C4-2B (cell line): ENCODE measurements at regions not wholly inside any gene's neighbourhood (a gene's known extent, or its start where the extent isn't known, plus 50 kb on each side); places are given as distances from the start of the nearest gene placed in this dataset.

Source experiments
- H3K27ac ChIP-seq: fragments of 450-650 bp; 2 replicates; pipeline ENCODE4 v1.5.1; 2017
- CTCF ChIP-seq: fragments of 450-650 bp; conservative IDR thresholded peaks from 2 replicates; pipeline ENCODE4 v1.5.1; 2017; ENCODE audit warnings: mild to moderate bottlenecking
- ZFX ChIP-seq: fragments of 450-650 bp; IDR thresholded peaks from 2 replicates; pipeline ENCODE4 v1.6.1; 2017

- no peak overlapping the region for H3K27ac ChIP-seq
- no peak for TF ChIP-seq CTCF
- no peak for TF ChIP-seq ZFX
Observed at GRCh38 chr5:85605381-85605780, 1012.4 kb upstream of the COX7C start.

- TF ChIP-seq ZFX (no peak), CTCF (no peak)
- no peak overlapping the region for H3K27ac ChIP-seq
Observed at GRCh38 chr5:85614489-85614888, 1003.3 kb upstream of the COX7C start.

- TF ChIP-seq CTCF = no peak
- TF ChIP-seq ZFX = no peak
- no peak overlapping the region for H3K27ac ChIP-seq
Observed at GRCh38 chr5:85621668-85622067, 996.1 kb upstream of the COX7C start.

GRCh38 chr5:85628153-85628552 lies 989.6 kb upstream of the COX7C start:
- H3K27ac ChIP-seq = no peak overlapping the region
- TF ChIP-seq CTCF (no peak), ZFX (no peak)

- H3K27ac ChIP-seq = peak overlapping the region; percentile 71
Observed at GRCh38 chr5:85638495-85639125, 979.1 kb upstream of the COX7C start.

- H3K27ac ChIP-seq = no peak overlapping the region
- TF ChIP-seq ZFX (no peak), CTCF (no peak)
Observed at GRCh38 chr5:85646036-85646435, 971.7 kb upstream of the COX7C start.

GRCh38 chr5:85646641-85647040 lies 971.1 kb upstream of the COX7C start:
- TF ChIP-seq ZFX (no peak), CTCF (no peak)
- no peak overlapping the region; the same call in 1 of the 2 replicates for H3K27ac ChIP-seq

GRCh38 chr5:85647349-85648127 lies 970.2 kb upstream of the COX7C start:
- TF ChIP-seq CTCF = no peak
- no peak for TF ChIP-seq ZFX
- H3K27ac ChIP-seq = peak overlapping the region; percentile 68
